Astrocyte (in vitro differentiated cells and primary cell): ENCODE measurements at regions not wholly inside any gene's neighbourhood (a gene's known extent, or its start where the extent isn't known, plus 50 kb on each side); places are given as distances from the start of the nearest gene placed in this dataset.

Experiments used
- DNase-seq: peaks from one replicate; pipeline ENCODE4 v3.0.0-alpha.2; 2010; ENCODE audit warnings: low read depth
- FAIRE-seq: peaks from 2 replicates; lab custom pipeline; 2011; peaks lifted over from hg19 to GRCh38; lab: Jason Lieb, UNC
- H2AFZ ChIP-seq: 2 replicates; pipeline ENCODE4 v1.6.0; 2012; ENCODE audit warnings: low read depth, low read length, inconsistent platforms
- H3K27ac ChIP-seq: 2 replicates; pipeline ENCODE4 v1.5.1; 2011; ENCODE audit warnings: low read depth, low read length, inconsistent platforms
- H3K27me3 ChIP-seq: 2 replicates; pipeline ENCODE4 v1.6.0; 2011; ENCODE audit warnings: low read length, inconsistent platforms; ENCODE audit not compliant: insufficient read depth
- H3K36me3 ChIP-seq: 2 replicates; pipeline ENCODE4 v1.5.1; 2011; ENCODE audit warnings: low read length, inconsistent platforms; ENCODE audit not compliant: insufficient read depth
- H3K4me1 ChIP-seq: 2 replicates; pipeline ENCODE4 v1.5.1; 2011; ENCODE audit warnings: low read length, inconsistent platforms; ENCODE audit not compliant: insufficient read depth
- H3K4me2 ChIP-seq: 2 replicates; pipeline ENCODE4 v1.6.0; 2012; ENCODE audit warnings: low read length, inconsistent platforms
- H3K4me3 ChIP-seq: 2 replicates; pipeline ENCODE4 v1.5.1; 2011; ENCODE audit warnings: low read depth, mild to moderate bottlenecking, low read length, inconsistent platforms; ENCODE audit not compliant: insufficient read depth
- H3K79me2 ChIP-seq: 2 replicates; pipeline ENCODE4 v1.6.0; 2012; ENCODE audit warnings: mild to moderate bottlenecking, low read length, inconsistent platforms; ENCODE audit not compliant: insufficient read depth
- H3K9ac ChIP-seq: 2 replicates; pipeline ENCODE4 v1.6.0; 2012; ENCODE audit warnings: mild to moderate bottlenecking, low read length, inconsistent platforms
- H3K9me3 ChIP-seq: 2 replicates; pipeline ENCODE4 v1.5.1; 2012; ENCODE audit warnings: low read depth, mild to moderate bottlenecking, low read length, inconsistent platforms; ENCODE audit not compliant: insufficient read depth
- H4K20me1 ChIP-seq: 2 replicates; pipeline ENCODE4 v1.6.0; 2012; ENCODE audit warnings: low read length, inconsistent platforms; ENCODE audit not compliant: insufficient read depth
- H3K27ac Mint-ChIP-seq: one replicate; pipeline ENCODE4 v1.8.0; 2021; ENCODE audit warnings: mild to moderate bottlenecking, mixed read lengths; ENCODE audit not compliant: unreplicated experiment
- H3K27me3 Mint-ChIP-seq: one replicate; pipeline ENCODE4 v1.8.0; 2021; ENCODE audit warnings: low read depth, mixed read lengths; ENCODE audit not compliant: unreplicated experiment
- H3K36me3 Mint-ChIP-seq: one replicate; pipeline ENCODE4 v1.8.0; 2021; ENCODE audit warnings: low read depth, mixed read lengths; ENCODE audit not compliant: unreplicated experiment
- H3K4me1 Mint-ChIP-seq: one replicate; pipeline ENCODE4 v1.8.0; 2021; ENCODE audit warnings: low read depth, mixed read lengths; ENCODE audit not compliant: unreplicated experiment
- H3K4me3 Mint-ChIP-seq: one replicate; pipeline ENCODE4 v1.8.0; 2021; ENCODE audit warnings: mild to moderate bottlenecking, moderate library complexity, mixed read lengths; ENCODE audit not compliant: unreplicated experiment
- H3K9me3 Mint-ChIP-seq: one replicate; pipeline ENCODE4 v1.8.0; 2021; ENCODE audit warnings: mild to moderate bottlenecking, mixed read lengths; ENCODE audit not compliant: unreplicated experiment
- CTCF ChIP-seq: IDR thresholded peaks from 2 replicates; pipeline ENCODE4 v1.5.1; 2011; ENCODE audit warnings: low read depth, mild to moderate bottlenecking, inconsistent platforms, low read length, moderate library complexity; ENCODE audit not compliant: insufficient read depth
- EZH2 ChIP-seq: IDR thresholded peaks from 2 replicates; pipeline ENCODE4 v1.6.1; 2012; ENCODE audit warnings: mild to moderate bottlenecking, low read length, inconsistent platforms; ENCODE audit not compliant: insufficient read depth

GRCh38 chr1:186511761-186512637 is 51.1 kb upstream of the PDC start:
- Mint-ChIP-seq H3K4me3 (no peak overlapping the region), H3K36me3 (peaks cover under 1% of the 10 kb centered on the region), H3K27ac (no peak overlapping the region), H3K27me3 (no peaks in the 10 kb centered on the region), H3K4me1 (no peaks in the 10 kb centered on the region), H3K9me3 (peaks cover 15% of the 10 kb centered on the region)
- H3K9ac ChIP-seq = no peak overlapping the region
- no peak overlapping the region for H3K4me3 ChIP-seq
- no peaks in the 10 kb centered on the region for H3K36me3 ChIP-seq
- no peak overlapping the region for H3K27ac ChIP-seq
- H3K4me2 ChIP-seq = no peak overlapping the region
- FAIRE-seq (no peak), DNase-seq (no peak)
- no peaks in the 10 kb centered on the region for H3K9me3 ChIP-seq
- H4K20me1 ChIP-seq = no peaks in the 10 kb centered on the region
- no peaks in the 10 kb centered on the region for H3K27me3 ChIP-seq
- no peak overlapping the region for H2AFZ ChIP-seq
- H3K4me1 ChIP-seq = no peaks in the 10 kb centered on the region
- TF ChIP-seq EZH2 (no peak), CTCF (no peak)
- H3K79me2 ChIP-seq = no peaks in the 10 kb centered on the region
